Glomerular endothelial cell (primary cell): ENCODE measurements at regions not wholly inside any gene's neighbourhood (a gene's known extent, or its start where the extent isn't known, plus 50 kb on each side); places are given as distances from the start of the nearest gene placed in this dataset.
"Not testable (repeated sequence)": the region's sequence is repeated elsewhere in the genome, so short reads cannot be mapped to it uniquely, and the experiment has no call there.

ENCODE experiments used
- DNase-seq: peaks from one replicate; pipeline ENCODE4 v3.0.0-alpha.2; 2011; ENCODE audit warnings: low read depth, low spot score; ENCODE audit errors: extremely low read depth

- DNase-seq = no peak
Measured at GRCh38 chr21:18705971-18706370, 302.4 kb upstream of the TMPRSS15 start.

- DNase-seq = no peak
Measured at GRCh38 chr21:18711662-18712061, 308.1 kb upstream of the TMPRSS15 start.

GRCh38 chr21:18715606-18716005 is 312.0 kb upstream of the TMPRSS15 start:
- DNase-seq = no peak

GRCh38 chr21:18716578-18717138 is 313.1 kb upstream of the TMPRSS15 start:
- DNase-seq = no peak

- DNase-seq = no peak
Measured at GRCh38 chr21:18722193-18722592, 318.6 kb upstream of the TMPRSS15 start.

- no peak for DNase-seq
Measured at GRCh38 chr21:18723171-18723570, 319.6 kb upstream of the TMPRSS15 start.

- no peak for DNase-seq
Measured at GRCh38 chr21:18725653-18726052, 322.1 kb upstream of the TMPRSS15 start.

GRCh38 chr21:18741954-18742353 is 338.4 kb upstream of the TMPRSS15 start:
- DNase-seq = no peak

GRCh38 chr21:18743531-18743930 is 339.9 kb upstream of the TMPRSS15 start:
- DNase-seq = no peak

GRCh38 chr21:18744840-18745239 is 341.3 kb upstream of the TMPRSS15 start:
- DNase-seq = no peak

GRCh38 chr21:18752894-18753293 is 349.3 kb upstream of the TMPRSS15 start:
- not testable (repeated sequence) for DNase-seq

- DNase-seq = not testable (repeated sequence)
Measured at GRCh38 chr21:18756272-18756671, 352.7 kb upstream of the TMPRSS15 start.

GRCh38 chr21:18759267-18759666 is 355.7 kb upstream of the TMPRSS15 start:
- no peak for DNase-seq

GRCh38 chr21:18759751-18760161 is 356.2 kb upstream of the TMPRSS15 start:
- DNase-seq = no peak

- DNase-seq = no peak
Measured at GRCh38 chr21:18760247-18760646, 356.7 kb upstream of the TMPRSS15 start.

- DNase-seq = no peak
Measured at GRCh38 chr21:18764720-18765119, 361.1 kb upstream of the TMPRSS15 start.

GRCh38 chr21:18769599-18769998 is 366.0 kb upstream of the TMPRSS15 start:
- no peak for DNase-seq

- no peak for DNase-seq
Measured at GRCh38 chr21:18771845-18772380, 368.3 kb upstream of the TMPRSS15 start.

- DNase-seq = no peak
Measured at GRCh38 chr21:18772404-18772803, 368.8 kb upstream of the TMPRSS15 start.

- DNase-seq = no peak
Measured at GRCh38 chr21:18772897-18773296, 369.3 kb upstream of the TMPRSS15 start.

GRCh38 chr21:18776936-18777335 is 373.4 kb upstream of the TMPRSS15 start:
- no peak for DNase-seq

GRCh38 chr21:18782721-18783120 is 379.1 kb upstream of the TMPRSS15 start:
- DNase-seq = no peak

GRCh38 chr21:18801468-18801867 is 397.9 kb upstream of the TMPRSS15 start:
- no peak for DNase-seq
